ENCODE measurements at regions not wholly inside any gene's neighbourhood (a gene's known extent, or its start where the extent isn't known, plus 50 kb on each side); places are given as distances from the start of the nearest gene placed in this dataset.

- peak; percentile 72 for TF ChIP-seq CTCF (IDR thresholded peaks at IDR 0.05; ENCODE audit: insufficient read depth, low read length)
- no peak for TF ChIP-seq REST (IDR thresholded peaks at IDR 0.05; ENCODE audit: insufficient replicate concordance, low read depth)
- TF ChIP-seq GABPA (IDR thresholded peaks at IDR 0.05; ENCODE audit: low read depth), result no peak
- no peak for TF ChIP-seq POLR2AphosphoS5 (IDR thresholded peaks at IDR 0.05; ENCODE audit: low read depth)
- TF ChIP-seq SPI1 (IDR thresholded peaks at IDR 0.05; ENCODE audit: borderline replicate concordance, low read depth), result no peak
- DNase-seq (ENCODE audit: low read depth in 1 of 2, low spot score in 1 of 2), result peak; percentile 14 to 66
- no peak overlapping the region for H3K27ac ChIP-seq (replicated peaks)
- no peaks in the 10 kb centered on the region for H3K27me3 ChIP-seq (ENCODE audit: insufficient read depth, poor library complexity, severe bottlenecking)
- H3K4me3 ChIP-seq (replicated peaks; ENCODE audit: insufficient read depth, low read length), result no peak overlapping the region
Measured at GRCh38 chr2:160994141-160995002, 165.9 kb upstream of the TANK start.

DNA sequence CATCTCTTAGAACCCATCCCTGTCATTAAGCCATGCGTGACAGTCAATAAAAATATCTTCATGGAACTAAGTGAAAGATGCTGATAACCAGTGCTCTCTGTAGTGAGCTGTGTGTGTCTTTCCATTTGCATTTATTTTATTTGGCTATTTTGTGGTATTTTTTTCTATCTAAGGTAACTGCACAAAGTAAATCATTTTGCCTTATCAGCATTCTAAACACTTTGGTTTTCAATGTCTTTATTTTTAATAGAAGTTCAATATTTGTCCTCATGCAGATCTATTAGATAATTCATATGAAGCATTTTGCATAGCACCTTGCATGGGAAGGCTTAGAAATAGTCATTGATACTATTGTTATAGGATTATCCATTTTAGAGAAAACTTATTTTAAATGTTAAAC, 163.6 kb upstream of the TANK start:
- Histone ChIP-seq H3K27ac (replicated peaks) (no peak overlapping the region), H3K4me3 (replicated peaks; ENCODE audit: insufficient read depth, low read length) (no peak overlapping the region), H3K27me3 (ENCODE audit: insufficient read depth, poor library complexity, severe bottlenecking) (no peaks in the 10 kb centered on the region)
- no peak for TF ChIP-seq CTCF (IDR thresholded peaks at IDR 0.05; ENCODE audit: insufficient read depth, low read length)
- TF ChIP-seq GABPA (IDR thresholded peaks at IDR 0.05; ENCODE audit: low read depth), result no peak
- TF ChIP-seq SPI1 (IDR thresholded peaks at IDR 0.05; ENCODE audit: borderline replicate concordance, low read depth), result no peak
- TF ChIP-seq REST (IDR thresholded peaks at IDR 0.05; ENCODE audit: insufficient replicate concordance, low read depth), result no peak
- TF ChIP-seq POLR2AphosphoS5 (IDR thresholded peaks at IDR 0.05; ENCODE audit: low read depth), result no peak
- DNase-seq (ENCODE audit: low read depth in 1 of 2, low spot score in 1 of 2), result no peak

DNA sequence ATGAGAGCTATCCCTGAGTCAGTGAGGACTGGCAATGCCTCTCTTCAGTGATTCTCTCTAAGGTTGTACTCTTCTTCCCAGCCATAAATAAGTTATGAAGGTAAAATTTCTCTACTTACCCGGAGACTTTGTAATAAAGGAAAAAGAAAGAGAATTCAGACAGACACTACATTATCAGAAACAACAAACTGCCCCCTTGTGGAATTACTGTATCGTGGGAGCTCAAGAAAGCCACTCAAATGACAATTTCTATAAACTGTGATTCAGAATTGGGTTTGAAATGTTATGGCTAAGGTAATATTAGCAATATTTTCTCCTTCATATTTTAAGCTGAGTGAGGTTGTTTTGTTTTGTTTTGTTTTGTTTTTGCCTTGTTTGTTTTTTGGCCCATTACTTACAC, 155.8 kb upstream of the TANK start:
- DNase-seq (ENCODE audit: low read depth in 1 of 2, low spot score in 1 of 2), result no peak

More for the DNA sequence above, 155.8 kb upstream of the TANK start:
- Histone ChIP-seq H3K27me3 (ENCODE audit: insufficient read depth, poor library complexity, severe bottlenecking) (no peaks in the 10 kb centered on the region), H3K4me3 (replicated peaks; ENCODE audit: insufficient read depth, low read length) (no peak overlapping the region), H3K27ac (replicated peaks) (no peak overlapping the region)
- TF ChIP-seq GABPA (IDR thresholded peaks at IDR 0.05; ENCODE audit: low read depth), result no peak
- TF ChIP-seq REST (IDR thresholded peaks at IDR 0.05; ENCODE audit: insufficient replicate concordance, low read depth), result no peak
- TF ChIP-seq POLR2AphosphoS5 (IDR thresholded peaks at IDR 0.05; ENCODE audit: low read depth), result no peak
- no peak for TF ChIP-seq SPI1 (IDR thresholded peaks at IDR 0.05; ENCODE audit: borderline replicate concordance, low read depth)
- TF ChIP-seq CTCF (IDR thresholded peaks at IDR 0.05; ENCODE audit: insufficient read depth, low read length), result no peak
